CD4-positive, CD25-positive, alpha-beta regulatory T cell (primary cell): ENCODE measurements at regions not wholly inside any gene's neighbourhood (a gene's known extent, or its start where the extent isn't known, plus 50 kb on each side); places are given as distances from the start of the nearest gene placed in this dataset.

Experiments
- ATAC-seq, 2 donors: fragments of 150-1000 bp; cut with Tn5 transposase; one replicate each; pipeline ENCODE4 v1.10.0; 2021; ENCODE audit warnings: low read depth in 2 of 2, moderate number of reproducible peaks in 2 of 2, moderate library complexity in 1 of 2
- DNase-seq, 3 donors: peaks; one replicate each; pipeline versions ENCODE4 v3.0.0 to v3.0.0-alpha.2; 2012 to 2022; ENCODE audit warnings: mixed read lengths in 1 of 3
- H3K27ac ChIP-seq: one replicate; pipeline ENCODE4 v1.7.0; 2013; ENCODE audit warnings: mild to moderate bottlenecking, low read length; ENCODE audit not compliant: insufficient read depth, poor library complexity, severe bottlenecking
- H3K27me3 ChIP-seq: one replicate; pipeline ENCODE4 v1.7.0; 2013; ENCODE audit warnings: low read length; ENCODE audit not compliant: control insufficient read depth, insufficient read depth
- H3K36me3 ChIP-seq: one replicate; pipeline ENCODE4 v1.7.0; 2013; ENCODE audit warnings: mild to moderate bottlenecking, low read length, moderate library complexity; ENCODE audit not compliant: control insufficient read depth, insufficient read depth
- H3K4me1 ChIP-seq: 2 replicates; pipeline ENCODE4 v1.7.0; 2013; ENCODE audit warnings: mild to moderate bottlenecking, low read length; ENCODE audit not compliant: insufficient read depth, control insufficient read depth, poor library complexity, severe bottlenecking
- H3K4me3 ChIP-seq: one replicate; pipeline ENCODE4 v1.7.0; 2013; ENCODE audit warnings: low read depth, mild to moderate bottlenecking, low read length, moderate library complexity
- H3K9me3 ChIP-seq, 2 experiments: 1 replicate in 1 of 2; 2 replicates in 1 of 2; pipeline ENCODE4 v1.7.0; 2013; ENCODE audit warnings: low read length in 2 of 2, mild to moderate bottlenecking in 1 of 2, moderate library complexity in 1 of 2; ENCODE audit not compliant: control insufficient read depth in 2 of 2
- H3K27ac Mint-ChIP-seq, 3 donors: one replicate each; pipeline ENCODE4 v1.8.0; 2020 to 2022; ENCODE audit warnings: mild to moderate bottlenecking in 3 of 3, mixed read lengths in 3 of 3, moderate library complexity in 2 of 3
- H3K27me3 Mint-ChIP-seq: one replicate; pipeline ENCODE4 v1.8.0; 2022; ENCODE audit warnings: mild to moderate bottlenecking, mixed read lengths
- H3K36me3 Mint-ChIP-seq: one replicate; pipeline ENCODE4 v1.8.0; 2020; ENCODE audit warnings: mixed read lengths
- H3K4me1 Mint-ChIP-seq, 4 donors: one replicate each; pipeline ENCODE4 v1.8.0; 2020 to 2022; ENCODE audit warnings: mixed read lengths in 4 of 4, mild to moderate bottlenecking in 1 of 4
- H3K4me3 Mint-ChIP-seq, 4 donors: one replicate each; pipeline ENCODE4 v1.8.0; 2020 to 2022; ENCODE audit warnings: mild to moderate bottlenecking in 4 of 4, mixed read lengths in 4 of 4, moderate library complexity in 3 of 4
- H3K9me3 Mint-ChIP-seq, 7 donors: one replicate each; pipeline ENCODE4 v1.8.0; 2020 to 2022; ENCODE audit warnings: mixed read lengths in 7 of 7, mild to moderate bottlenecking in 3 of 7, moderate library complexity in 2 of 7

- no peak overlapping the region for H3K4me3 Mint-ChIP-seq
- Histone ChIP-seq H3K27ac (no peak overlapping the region), H3K9me3 (no peaks in the 10 kb centered on the region), H3K36me3 (no peaks in the 10 kb centered on the region), H3K4me1 (no peaks in the 10 kb centered on the region), H3K4me3 (no peak overlapping the region), H3K27me3 (no peaks in the 10 kb centered on the region)
- no peaks in the 10 kb centered on the region for H3K27me3 Mint-ChIP-seq
- ATAC-seq (no peak), DNase-seq (no peak)
- H3K4me1 Mint-ChIP-seq, result peaks cover 0 to 2% (median 0%) of the 10 kb centered on the region in 4 donors
- H3K36me3 Mint-ChIP-seq, result no peaks in the 10 kb centered on the region
- peaks cover 0 to 3% (median 0%) of the 10 kb centered on the region in 7 donors for H3K9me3 Mint-ChIP-seq
- H3K27ac Mint-ChIP-seq, result no peak overlapping the region
Measured at GRCh38 chr7:27397503-27397902, 154.9 kb downstream of the EVX1 start.

GRCh38 chr7:27398851-27399250 lies 156.2 kb downstream of the EVX1 start:
- Histone ChIP-seq H3K27ac (no peak overlapping the region), H3K27me3 (no peaks in the 10 kb centered on the region), H3K4me1 (no peaks in the 10 kb centered on the region), H3K4me3 (no peak overlapping the region), H3K9me3 (no peaks in the 10 kb centered on the region), H3K36me3 (no peaks in the 10 kb centered on the region)
- H3K4me3 Mint-ChIP-seq, result no peak overlapping the region
- DNase-seq (no peak), ATAC-seq (no peak)
- H3K9me3 Mint-ChIP-seq, result peaks cover 0 to 3% (median 0%) of the 10 kb centered on the region in 7 donors
- no peak overlapping the region for H3K27ac Mint-ChIP-seq
- H3K36me3 Mint-ChIP-seq, result no peaks in the 10 kb centered on the region
- no peaks in the 10 kb centered on the region for H3K27me3 Mint-ChIP-seq
- H3K4me1 Mint-ChIP-seq, result peaks cover 0 to 2% (median 0%) of the 10 kb centered on the region in 4 donors

GRCh38 chr7:27399791-27400567 lies 157.4 kb downstream of the EVX1 start:
- no peak overlapping the region for H3K4me3 ChIP-seq
- no peaks in the 10 kb centered on the region for H3K36me3 ChIP-seq
- no peaks in the 10 kb centered on the region for H3K27me3 ChIP-seq
- DNase-seq (no peak), ATAC-seq (no peak)
- no peaks in the 10 kb centered on the region for H3K27me3 Mint-ChIP-seq
- H3K4me1 Mint-ChIP-seq, result peaks cover 0 to 2% (median 0%) of the 10 kb centered on the region in 4 donors
- H3K4me3 Mint-ChIP-seq, result no peak overlapping the region
- H3K4me1 ChIP-seq, result no peaks in the 10 kb centered on the region
- no peaks in the 10 kb centered on the region for H3K9me3 ChIP-seq
- no peaks in the 10 kb centered on the region for H3K36me3 Mint-ChIP-seq
- H3K27ac Mint-ChIP-seq, result no peak overlapping the region
- H3K9me3 Mint-ChIP-seq, result peaks cover 0 to 3% (median 0%) of the 10 kb centered on the region in 7 donors
- no peak overlapping the region for H3K27ac ChIP-seq

GRCh38 chr7:27405780-27406179 lies 163.2 kb downstream of the EVX1 start:
- Histone ChIP-seq H3K27ac (no peak overlapping the region), H3K36me3 (no peaks in the 10 kb centered on the region), H3K27me3 (peaks cover 7% of the 10 kb centered on the region), H3K4me1 (no peaks in the 10 kb centered on the region), H3K9me3 (no peaks in the 10 kb centered on the region), H3K4me3 (no peak overlapping the region)
- no peak for DNase-seq
- H3K27ac Mint-ChIP-seq, result no peak overlapping the region
- peaks cover 0 to 3% (median 0%) of the 10 kb centered on the region in 7 donors for H3K9me3 Mint-ChIP-seq
- ATAC-seq, result no peak
- H3K4me3 Mint-ChIP-seq, result no peak overlapping the region
- no peaks in the 10 kb centered on the region for H3K36me3 Mint-ChIP-seq
- no peaks in the 10 kb centered on the region for H3K4me1 Mint-ChIP-seq
- H3K27me3 Mint-ChIP-seq, result no peaks in the 10 kb centered on the region

- Mint-ChIP-seq H3K9me3 (peaks cover 0 to 2% (median 0%) of the 10 kb centered on the region in 7 donors), H3K4me1 (no peaks in the 10 kb centered on the region), H3K36me3 (no peaks in the 10 kb centered on the region), H3K4me3 (no peak overlapping the region), H3K27ac (no peak overlapping the region), H3K27me3 (no peaks in the 10 kb centered on the region)
- H3K9me3 ChIP-seq, result no peaks in the 10 kb centered on the region
- H3K36me3 ChIP-seq, result no peaks in the 10 kb centered on the region
- H3K4me3 ChIP-seq, result no peak overlapping the region
- peaks cover 7% of the 10 kb centered on the region for H3K27me3 ChIP-seq
- DNase-seq, result no peak
- H3K27ac ChIP-seq, result no peak overlapping the region
- H3K4me1 ChIP-seq, result no peaks in the 10 kb centered on the region
- no peak for ATAC-seq
Measured at GRCh38 chr7:27409311-27409710, 166.7 kb downstream of the EVX1 start.

GRCh38 chr7:27409776-27410175 lies 167.2 kb downstream of the EVX1 start:
- Histone ChIP-seq H3K4me3 (no peak overlapping the region), H3K27ac (no peak overlapping the region), H3K9me3 (no peaks in the 10 kb centered on the region), H3K36me3 (no peaks in the 10 kb centered on the region), H3K4me1 (no peaks in the 10 kb centered on the region), H3K27me3 (peaks cover 7% of the 10 kb centered on the region)
- H3K27ac Mint-ChIP-seq, result no peak overlapping the region
- no peaks in the 10 kb centered on the region for H3K27me3 Mint-ChIP-seq
- no peaks in the 10 kb centered on the region for H3K36me3 Mint-ChIP-seq
- no peaks in the 10 kb centered on the region for H3K4me1 Mint-ChIP-seq
- no peak overlapping the region for H3K4me3 Mint-ChIP-seq
- ATAC-seq (no peak), DNase-seq (no peak)
- H3K9me3 Mint-ChIP-seq, result peaks cover 0 to 2% (median 0%) of the 10 kb centered on the region in 7 donors

GRCh38 chr7:27410812-27411544 lies 168.4 kb downstream of the EVX1 start:
- Mint-ChIP-seq H3K27me3 (no peaks in the 10 kb centered on the region), H3K4me1 (no peaks in the 10 kb centered on the region), H3K27ac (no peak overlapping the region), H3K36me3 (no peaks in the 10 kb centered on the region), H3K4me3 (no peak overlapping the region), H3K9me3 (peaks cover 0 to 3% (median 0%) of the 10 kb centered on the region in 7 donors)
- Histone ChIP-seq H3K27ac (no peak overlapping the region), H3K4me1 (no peaks in the 10 kb centered on the region), H3K9me3 (no peaks in the 10 kb centered on the region), H3K4me3 (no peak overlapping the region), H3K27me3 (peaks cover 7% of the 10 kb centered on the region), H3K36me3 (no peaks in the 10 kb centered on the region)
- no peak for ATAC-seq
- DNase-seq, result no peak
